GM12878 (cell line): ENCODE measurements at regions not wholly inside any gene's neighbourhood (a gene's known extent, or its start where the extent isn't known, plus 50 kb on each side); places are given as distances from the start of the nearest gene placed in this dataset.

ENCODE experiments used
- ATF2 ChIP-seq: IDR thresholded peaks from 2 replicates; pipeline ENCODE4 v1.6.1; 2012; ENCODE audit warnings: low read length, inconsistent platforms
- BCL11A ChIP-seq: IDR thresholded peaks from 2 replicates; pipeline ENCODE4 v1.6.1; 2011; ENCODE audit warnings: low read depth, low read length
- BCLAF1 ChIP-seq: fragments of 450-650 bp; IDR thresholded peaks from 2 replicates; pipeline ENCODE4 v1.6.1; 2017; ENCODE audit warnings: antibody characterized with exemption, mild to moderate bottlenecking, moderate library complexity
- CREB1 ChIP-seq: IDR thresholded peaks from 2 replicates; pipeline ENCODE4 v1.6.1; 2012; ENCODE audit warnings: low read depth, mild to moderate bottlenecking, inconsistent platforms
- EED ChIP-seq: sonication (generic); IDR thresholded peaks from 2 replicates; pipeline ENCODE4 v1.6.1; 2016; ENCODE audit warnings: antibody characterized with exemption, low read depth
- ETV6 ChIP-seq, 2 experiments: fragments of 450-650 bp in 1 of 2; IDR thresholded peaks in 1 of 2; conservative IDR thresholded peaks in 1 of 2; 2 replicates each; pipeline ENCODE4 v1.6.1; 2014; ENCODE audit warnings: antibody characterized with exemption in 1 of 2, borderline replicate concordance in 1 of 2, low read depth in 1 of 2, mild to moderate bottlenecking in 1 of 2, moderate library complexity in 1 of 2
- HDAC6 ChIP-seq: fragments of 200-600 bp; sonication (generic); IDR thresholded peaks from one replicate; pipeline ENCODE4 v1.8.0; 2017; ENCODE audit warnings: antibody characterized with exemption; ENCODE audit not compliant: unreplicated experiment
- IKZF1 ChIP-seq: fragments of 450-650 bp; conservative IDR thresholded peaks from 2 replicates; pipeline ENCODE4 v1.6.1; 2017; ENCODE audit warnings: antibody characterized with exemption, mild to moderate bottlenecking
- JUND ChIP-seq: IDR thresholded peaks from 2 replicates; pipeline ENCODE4 v1.6.1; 2012; ENCODE audit warnings: low read depth, mild to moderate bottlenecking, low read length, improper control_type of control experiment, moderate library complexity
- LARP7 ChIP-seq: fragments of 450-650 bp; IDR thresholded peaks from 2 replicates; pipeline ENCODE4 v1.6.1; 2017; ENCODE audit warnings: mild to moderate bottlenecking
- MEF2B ChIP-seq: fragments of 450-650 bp; IDR thresholded peaks from 2 replicates; pipeline ENCODE4 v1.6.1; 2018; ENCODE audit warnings: mild to moderate bottlenecking, moderate library complexity; ENCODE audit not compliant: partially characterized antibody, poor library complexity, severe bottlenecking
- MTA3 ChIP-seq: IDR thresholded peaks from 2 replicates; pipeline ENCODE4 v1.6.1; 2012; ENCODE audit warnings: low read length, inconsistent platforms, borderline replicate concordance
- NFYB ChIP-seq: IDR thresholded peaks from 2 replicates; pipeline ENCODE4 v1.6.1; 2011; ENCODE audit warnings: low read depth, mild to moderate bottlenecking, low read length, improper control_type of control experiment, moderate library complexity; ENCODE audit not compliant: insufficient read depth
- PAX8 ChIP-seq: fragments of 450-650 bp; IDR thresholded peaks from 2 replicates; pipeline ENCODE4 v1.6.1; 2017; ENCODE audit warnings: mild to moderate bottlenecking, moderate library complexity
- POU2F2 ChIP-seq: IDR thresholded peaks from 3 replicates; pipeline ENCODE4 v1.6.1; 2011; ENCODE audit warnings: low read depth, mild to moderate bottlenecking, low read length, borderline replicate concordance
- RELA ChIP-seq: fragments of 450-650 bp; IDR thresholded peaks from 2 replicates; pipeline ENCODE4 v1.8.0; 2014; ENCODE audit warnings: borderline replicate concordance; ENCODE audit not compliant: partially characterized antibody
- REST ChIP-seq: IDR thresholded peaks from 2 replicates; pipeline ENCODE4 v1.6.1; 2012; ENCODE audit warnings: mild to moderate bottlenecking, low read depth, low read length
- TARDBP ChIP-seq: IDR thresholded peaks from 2 replicates; pipeline ENCODE4 v1.6.1; 2016; ENCODE audit warnings: borderline replicate concordance
- TBL1XR1 ChIP-seq: IDR thresholded peaks from 2 replicates; pipeline ENCODE4 v1.6.1; 2012; ENCODE audit warnings: low read depth, low read length, improper control_type of control experiment
- ZBED1 ChIP-seq: IDR thresholded peaks from 2 replicates; pipeline ENCODE4 v1.6.1; 2016; ENCODE audit warnings: borderline replicate concordance
- TF ChIP-seq, protein P1 (sequence below): IDR thresholded peaks from 2 replicates; pipeline ENCODE4 v1.6.1; 2011; ENCODE audit warnings: low read depth, low read length, improper control_type of control experiment, borderline replicate concordance
- TF ChIP-seq, protein P2 (sequence below): fragments of 450-650 bp; IDR thresholded peaks from 2 replicates; pipeline ENCODE4 v1.6.1; 2016; ENCODE audit warnings: mild to moderate bottlenecking

GRCh38 chr4:110296892-110297291, 98.5 kb upstream of the ELOVL6 start (continued):
- TF ChIP-seq REST (no peak), NFYB (no peak), BCL11A (peak; percentile 59), RELA (no peak), EED (no peak), PAX8 (no peak), CREB1 (peak; percentile 63), POU2F2 (peak; percentile 43; the same call in 1 of the 3 replicates), TBL1XR1 (no peak), IKZF1 (peak; percentile 41; the same call in 1 of the 2 replicates), MEF2B (peak; percentile 61), LARP7 (no peak), ZBED1 (no peak), JUND (no peak), MTA3 (no peak), HDAC6 (no peak), ATF2 (peak; percentile 74), TARDBP (no peak), BCLAF1 (no peak), ETV6 (conservative IDR thresholded peaks at IDR 0.05 in 1 of 2, IDR thresholded peaks at IDR 0.05 in 1 of 2; ENCODE audit: borderline replicate concordance in 1 of 2, low read depth in 1 of 2) (no peak)
- TF ChIP-seq, protein P1, sequence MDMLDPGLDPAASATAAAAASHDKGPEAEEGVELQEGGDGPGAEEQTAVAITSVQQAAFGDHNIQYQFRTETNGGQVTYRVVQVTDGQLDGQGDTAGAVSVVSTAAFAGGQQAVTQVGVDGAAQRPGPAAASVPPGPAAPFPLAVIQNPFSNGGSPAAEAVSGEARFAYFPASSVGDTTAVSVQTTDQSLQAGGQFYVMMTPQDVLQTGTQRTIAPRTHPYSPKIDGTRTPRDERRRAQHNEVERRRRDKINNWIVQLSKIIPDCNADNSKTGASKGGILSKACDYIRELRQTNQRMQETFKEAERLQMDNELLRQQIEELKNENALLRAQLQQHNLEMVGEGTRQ: no peak
- TF ChIP-seq, protein P2, sequence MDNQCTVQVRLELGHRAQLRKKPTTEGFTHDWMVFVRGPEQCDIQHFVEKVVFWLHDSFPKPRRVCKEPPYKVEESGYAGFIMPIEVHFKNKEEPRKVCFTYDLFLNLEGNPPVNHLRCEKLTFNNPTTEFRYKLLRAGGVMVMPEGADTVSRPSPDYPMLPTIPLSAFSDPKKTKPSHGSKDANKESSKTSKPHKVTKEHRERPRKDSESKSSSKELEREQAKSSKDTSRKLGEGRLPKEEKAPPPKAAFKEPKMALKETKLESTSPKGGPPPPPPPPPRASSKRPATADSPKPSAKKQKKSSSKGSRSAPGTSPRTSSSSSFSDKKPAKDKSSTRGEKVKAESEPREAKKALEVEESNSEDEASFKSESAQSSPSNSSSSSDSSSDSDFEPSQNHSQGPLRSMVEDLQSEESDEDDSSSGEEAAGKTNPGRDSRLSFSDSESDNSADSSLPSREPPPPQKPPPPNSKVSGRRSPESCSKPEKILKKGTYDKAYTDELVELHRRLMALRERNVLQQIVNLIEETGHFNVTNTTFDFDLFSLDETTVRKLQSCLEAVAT: no peak
